ENCODE measurements at regions not wholly inside any gene's neighbourhood (a gene's known extent, or its start where the extent isn't known, plus 50 kb on each side); places are given as distances from the start of the nearest gene placed in this dataset.

- no peak for TF ChIP-seq CHD4 (IDR thresholded peaks at IDR 0.05)
These were observed 498.8 kb upstream of the ZNF608 start (continued) for GRCh38 chr5:125245216-125245615.

GRCh38 chr5:125249400-125249799 lies 503.0 kb upstream of the ZNF608 start:
- ATAC-seq (no peak), DNase-seq (ENCODE audit: low read depth, low spot score) (no peak), FAIRE-seq (no peak)
- RAD21 ChIA-PET (ENCODE audit: unreplicated experiment): no interaction called here
- CTCF ChIA-PET: interaction anchor here (0.6 to 0.7 kb wide), 2 partner anchors 271 to 831 kb away, joined by 3 to 4 read pairs; no protein-coding TSS in a partner anchor
- SMC1A ChIA-PET (ENCODE audit: uncharacterized antibody, unreplicated experiment): interaction anchor here (1.6 kb wide), 1 partner anchor 26 kb away, joined by 3 read pairs; no protein-coding TSS in a partner anchor
- no peak overlapping the region for H3K4me2 ChIP-seq (ENCODE audit: control insufficient read depth, insufficient read depth)
- H3K9me3 ChIP-seq (replicated peaks; ENCODE audit: control insufficient read depth, insufficient read depth, low read length): no peaks in the 10 kb centered on the region; the same call in 2 of the 3 replicates
- no peaks in the 10 kb centered on the region for H3K4me1 ChIP-seq (ENCODE audit: control insufficient read depth, insufficient read depth, low read length)
- no peaks in the 10 kb centered on the region for H3K27me3 ChIP-seq (replicated peaks in 1 of 2; ENCODE audit: control insufficient read depth in 2 of 2, insufficient read depth in 2 of 2, low read length in 1 of 2)
- no peaks in the 10 kb centered on the region for H3K79me2 ChIP-seq (ENCODE audit: control insufficient read depth, insufficient read depth, low read length)
- no peak overlapping the region for H3K4me3 ChIP-seq
- H3K9ac ChIP-seq (ENCODE audit: control insufficient read depth, insufficient read depth, low read length): no peak overlapping the region
- no peak overlapping the region for H2AFZ ChIP-seq (ENCODE audit: control insufficient read depth, low read depth, low read length)
- intact Hi-C loops (cut with micrococcal nuclease; ENCODE audit: unreplicated experiment): no loop called here
- POLR2A ChIA-PET: no interaction called here
- H3K27ac ChIP-seq (ENCODE audit: control insufficient read depth, insufficient read depth): no peak overlapping the region
- no peaks in the 10 kb centered on the region for H4K20me1 ChIP-seq (ENCODE audit: control insufficient read depth, insufficient read depth)
- 23% methylated on average over 2 of the region's 2 CpGs for WGBS (ENCODE audit: insufficient coverage, insufficient replicate concordance, low lambda C conversion rate, missing lambda C conversion rate)
- no peaks in the 10 kb centered on the region for H3K36me3 ChIP-seq (ENCODE audit: control insufficient read depth in 2 of 2, insufficient read depth in 2 of 2, low read length in 1 of 2)
- in situ Hi-C loops (cut with MboI): no loop called here
- TF ChIP-seq POLR2AphosphoS2 (IDR thresholded peaks at IDR 0.05; ENCODE audit: low read depth, low read length): no peak
- TF ChIP-seq STAT3 (IDR thresholded peaks at IDR 0.05; ENCODE audit: low read depth, low read length): no peak
- no peak for TF ChIP-seq EZH2 (IDR thresholded peaks at IDR 0.05; ENCODE audit: borderline replicate concordance, control insufficient read depth, low read depth, low read length)
- no peak for TF ChIP-seq IRF3 (IDR thresholded peaks at IDR 0.05)
- no peak for TF ChIP-seq EED (IDR thresholded peaks at IDR 0.05; ENCODE audit: low read depth)
- no peak for TF ChIP-seq PRDM15 (CRISPR knock-in tag; IDR thresholded peaks at IDR 0.05)
- no TSS peak for BruUV-seq (replicated peaks)

Measured in GM12878 (cell line).